ENCODE measurements at regions not wholly inside any gene's neighbourhood (a gene's known extent, or its start where the extent isn't known, plus 50 kb on each side); places are given as distances from the start of the nearest gene placed in this dataset.

DNA sequence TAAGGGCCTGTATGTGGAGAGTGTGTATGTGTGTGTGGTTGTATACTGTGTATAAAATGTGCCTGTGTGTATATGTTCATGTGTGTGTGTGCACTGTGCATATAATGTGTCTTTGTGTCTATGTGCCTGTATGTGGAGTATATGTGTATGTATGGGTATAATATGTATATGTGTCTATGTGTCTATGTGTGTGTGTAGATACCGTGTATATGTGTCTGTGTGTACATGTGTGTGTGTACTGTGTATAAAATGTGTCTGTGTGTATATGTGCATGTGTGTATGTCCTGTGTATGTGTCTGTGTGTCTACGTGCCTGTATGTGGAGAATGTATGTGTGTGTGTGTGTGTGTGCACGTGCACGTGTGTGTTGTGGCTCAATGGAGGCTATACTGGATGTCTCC lies 200.4 kb upstream of the ZFHX3 start:
- TF ChIP-seq, protein P1, sequence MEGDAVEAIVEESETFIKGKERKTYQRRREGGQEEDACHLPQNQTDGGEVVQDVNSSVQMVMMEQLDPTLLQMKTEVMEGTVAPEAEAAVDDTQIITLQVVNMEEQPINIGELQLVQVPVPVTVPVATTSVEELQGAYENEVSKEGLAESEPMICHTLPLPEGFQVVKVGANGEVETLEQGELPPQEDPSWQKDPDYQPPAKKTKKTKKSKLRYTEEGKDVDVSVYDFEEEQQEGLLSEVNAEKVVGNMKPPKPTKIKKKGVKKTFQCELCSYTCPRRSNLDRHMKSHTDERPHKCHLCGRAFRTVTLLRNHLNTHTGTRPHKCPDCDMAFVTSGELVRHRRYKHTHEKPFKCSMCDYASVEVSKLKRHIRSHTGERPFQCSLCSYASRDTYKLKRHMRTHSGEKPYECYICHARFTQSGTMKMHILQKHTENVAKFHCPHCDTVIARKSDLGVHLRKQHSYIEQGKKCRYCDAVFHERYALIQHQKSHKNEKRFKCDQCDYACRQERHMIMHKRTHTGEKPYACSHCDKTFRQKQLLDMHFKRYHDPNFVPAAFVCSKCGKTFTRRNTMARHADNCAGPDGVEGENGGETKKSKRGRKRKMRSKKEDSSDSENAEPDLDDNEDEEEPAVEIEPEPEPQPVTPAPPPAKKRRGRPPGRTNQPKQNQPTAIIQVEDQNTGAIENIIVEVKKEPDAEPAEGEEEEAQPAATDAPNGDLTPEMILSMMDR (conservative IDR thresholded peaks at IDR 0.05; ENCODE audit: low read depth, low read length): no peak
- no peak for TF ChIP-seq EZH2 (IDR thresholded peaks at IDR 0.05; ENCODE audit: low read length, unreplicated experiment)

Data from PC-3 (cell line).